CD4-positive, alpha-beta T cell treated with Interleukin-4 for 1 hour (primary cell): ENCODE measurements at regions not wholly inside any gene's neighbourhood (a gene's known extent, or its start where the extent isn't known, plus 50 kb on each side); places are given as distances from the start of the nearest gene placed in this dataset.

ENCODE experiments used
- DNase-seq, 2 donors: peaks; one replicate each; pipeline ENCODE4 v3.0.0-alpha.2; 2020 to 2022

GRCh38 chr20:47406849-47407682, 50.6 kb upstream of the ZMYND8 start:
- DNase-seq, result no peak

- no peak for DNase-seq
These were observed 54.7 kb upstream of the ZMYND8 start for GRCh38 chr20:47411161-47411560.

GRCh38 chr20:47412083-47412482, 55.6 kb upstream of the ZMYND8 start:
- DNase-seq, result peak in 1 of 2 donors; percentile 63

GRCh38 chr20:47413189-47413588, 56.7 kb upstream of the ZMYND8 start:
- DNase-seq, result no peak

- DNase-seq, result no peak
These were observed 61.0 kb upstream of the ZMYND8 start for GRCh38 chr20:47417245-47418068.

GRCh38 chr20:47418069-47418757, 61.7 kb upstream of the ZMYND8 start:
- DNase-seq, result no peak

GRCh38 chr20:47419953-47420514, 63.5 kb upstream of the ZMYND8 start:
- DNase-seq, result no peak

GRCh38 chr20:47421076-47421475, 64.6 kb upstream of the ZMYND8 start:
- no peak for DNase-seq

GRCh38 chr20:47423586-47423985, 67.1 kb upstream of the ZMYND8 start:
- no peak for DNase-seq

- DNase-seq, result no peak
These were observed 70.6 kb upstream of the ZMYND8 start for GRCh38 chr20:47427067-47427466.

GRCh38 chr20:47427746-47428145, 71.2 kb upstream of the ZMYND8 start:
- no peak for DNase-seq

- no peak for DNase-seq
These were observed 71.7 kb upstream of the ZMYND8 start for GRCh38 chr20:47428164-47428563.

- no peak for DNase-seq
These were observed 72.4 kb upstream of the ZMYND8 start for GRCh38 chr20:47428851-47429336.

- DNase-seq, result no peak
These were observed 72.3 kb upstream of the NCOA3 start for GRCh38 chr20:47429409-47429808.

- DNase-seq, result no peak
These were observed 70.7 kb upstream of the NCOA3 start for GRCh38 chr20:47430862-47431588.

GRCh38 chr20:47432834-47433210, 68.9 kb upstream of the NCOA3 start:
- no peak for DNase-seq

- peak in 1 of 2 donors; percentile 11 for DNase-seq
These were observed 67.4 kb upstream of the NCOA3 start for GRCh38 chr20:47434128-47434779.

GRCh38 chr20:47438464-47439381, 63.0 kb upstream of the NCOA3 start:
- peak; percentile 42 to 75 for DNase-seq

- DNase-seq, result no peak
These were observed 60.6 kb upstream of the NCOA3 start for GRCh38 chr20:47440857-47441773.
